ENCODE measurements at regions not wholly inside any gene's neighbourhood (a gene's known extent, or its start where the extent isn't known, plus 50 kb on each side); places are given as distances from the start of the nearest gene placed in this dataset.
"Not testable (repeated sequence)": the region's sequence is repeated elsewhere in the genome, so short reads cannot be mapped to it uniquely, and the experiment has no call there.

DNA sequence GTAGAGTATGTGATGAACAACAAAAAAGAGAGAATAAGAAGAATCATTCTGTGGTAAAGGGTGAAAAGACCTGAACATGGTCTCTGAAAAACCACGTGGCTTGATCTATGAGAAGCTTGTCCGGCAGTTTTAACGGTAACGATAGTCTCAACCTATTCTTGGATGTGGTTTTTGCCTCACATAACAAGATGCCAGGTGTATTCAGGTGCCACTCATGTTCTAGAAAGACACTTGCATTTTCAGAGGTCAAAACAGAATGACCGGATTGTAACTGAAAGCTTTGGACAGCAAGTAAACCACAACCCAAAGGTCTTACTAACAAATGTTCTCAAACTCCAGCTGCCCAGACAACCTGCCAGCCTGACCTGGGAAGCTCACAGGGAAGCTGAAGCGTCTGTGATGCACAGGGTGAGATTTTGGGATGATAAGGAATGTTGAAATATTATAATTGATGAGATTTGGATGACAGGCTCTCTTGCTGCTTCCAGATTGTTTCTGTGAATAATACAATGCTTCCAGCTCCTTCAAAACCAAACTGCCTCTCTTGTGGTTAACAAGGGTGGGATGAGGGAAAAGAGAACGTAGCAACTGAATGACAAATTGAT is 137.4 kb upstream of the GRB10 start:
- DNase-seq (ENCODE audit: low spot score) = no peak

- no peak for DNase-seq (ENCODE audit: low spot score)
These were observed 132.9 kb upstream of the GRB10 start for GRCh38 chr7:50915621-50916020.

DNA sequence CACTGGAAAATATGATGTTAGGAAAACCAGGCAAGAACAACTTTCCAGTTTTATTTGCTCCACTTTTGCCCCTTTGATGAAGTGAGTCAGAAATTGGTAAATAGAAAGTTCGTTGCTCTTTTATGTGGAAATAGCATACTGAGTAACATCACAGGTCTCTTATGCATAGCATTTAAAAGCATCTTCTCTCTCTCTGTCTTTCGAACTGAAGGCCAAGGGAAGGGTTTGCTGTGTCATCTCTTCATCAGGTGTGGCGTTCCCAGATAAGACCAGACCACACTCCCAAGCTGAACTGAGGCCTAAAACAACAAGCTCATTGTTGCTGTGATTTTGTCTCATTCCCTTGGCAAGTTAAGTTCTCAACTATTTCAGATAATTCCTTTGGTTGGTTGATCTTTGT is 131.8 kb upstream of the GRB10 start:
- DNase-seq (ENCODE audit: low spot score) = no peak

- DNase-seq (ENCODE audit: low spot score) = no peak
These were observed 126.1 kb upstream of the GRB10 start for GRCh38 chr7:50908628-50909290.

- DNase-seq (ENCODE audit: low spot score) = not testable (repeated sequence)
These were observed 116.1 kb upstream of the GRB10 start for GRCh38 chr7:50898604-50899477.

DNA sequence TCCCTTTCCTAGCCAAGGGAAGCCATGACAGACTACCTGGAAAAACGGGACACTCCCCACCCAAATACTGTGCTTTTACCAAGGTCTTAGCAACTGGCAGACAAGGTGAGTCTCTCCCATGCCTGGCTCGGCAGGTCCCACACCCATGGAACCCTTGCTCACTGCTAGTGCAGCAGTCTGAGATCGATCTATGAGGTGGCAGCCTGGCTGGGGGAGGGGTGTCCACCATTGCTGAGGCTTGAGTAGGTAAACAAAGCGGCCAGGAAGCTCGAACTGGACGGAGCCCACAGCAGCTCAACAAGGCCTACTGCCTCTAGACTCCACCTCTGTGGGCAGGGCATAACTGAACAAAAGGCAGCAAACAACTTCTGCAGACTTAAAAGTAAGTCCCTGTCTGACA is 104.4 kb upstream of the GRB10 start:
- not testable (repeated sequence) for DNase-seq (ENCODE audit: low spot score)

DNA sequence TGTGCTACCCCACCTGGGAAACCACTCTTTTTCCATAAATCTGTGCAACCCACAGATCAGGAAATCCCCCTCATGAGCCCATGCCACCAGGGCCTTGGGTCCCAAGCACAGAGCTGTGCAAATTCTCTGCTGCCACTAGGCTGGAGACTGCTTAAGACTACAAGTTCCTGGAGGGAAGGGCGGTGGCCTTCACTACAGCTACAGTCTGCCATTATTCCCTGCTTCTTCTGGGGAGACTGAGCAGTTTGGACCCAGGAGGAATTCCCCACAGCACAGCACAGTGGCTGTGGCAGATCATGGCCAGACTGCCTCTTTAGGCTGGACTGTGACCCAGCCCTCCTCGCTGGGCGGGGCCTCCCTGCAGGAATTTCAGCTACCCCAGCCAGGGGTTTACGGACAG is 89.7 kb upstream of the GRB10 start:
- DNase-seq (ENCODE audit: low spot score) = no peak

GRCh38 chr7:50869108-50869725 is 86.5 kb upstream of the GRB10 start:
- DNase-seq (ENCODE audit: low spot score) = peak; percentile 83

DNA sequence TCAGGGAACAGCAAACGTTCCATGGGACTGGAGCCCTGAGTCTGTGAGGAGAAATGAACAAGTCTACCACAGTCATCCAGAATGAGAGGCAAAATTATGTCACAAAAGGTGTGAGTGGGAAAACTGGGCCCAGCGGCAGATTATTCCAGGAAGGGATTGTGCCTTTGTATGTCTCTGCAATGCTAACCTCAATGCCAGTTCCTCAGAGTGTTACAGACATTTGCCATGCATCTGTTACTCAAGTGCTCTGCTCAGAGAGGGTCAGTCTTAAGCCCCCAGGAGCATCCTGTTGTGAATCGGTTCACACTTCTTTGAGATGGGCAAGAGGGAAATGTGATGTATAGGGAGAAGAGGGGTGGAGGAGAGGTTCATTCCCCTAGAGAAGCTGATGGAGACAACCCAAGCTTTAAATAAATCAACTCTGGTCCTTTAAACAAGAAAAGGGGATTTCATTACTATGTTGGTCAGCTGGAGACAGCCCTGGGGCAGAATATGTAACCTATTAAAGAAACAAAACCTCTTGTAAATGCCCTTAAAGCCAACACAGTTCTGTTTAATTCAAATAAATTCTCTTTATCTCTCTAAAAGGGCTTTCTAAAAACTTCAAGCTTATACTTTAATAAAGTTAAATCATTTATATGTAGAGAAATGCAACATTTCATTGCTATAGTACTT is 85.9 kb upstream of the GRB10 start:
- DNase-seq (ENCODE audit: low spot score) = no peak

DNA sequence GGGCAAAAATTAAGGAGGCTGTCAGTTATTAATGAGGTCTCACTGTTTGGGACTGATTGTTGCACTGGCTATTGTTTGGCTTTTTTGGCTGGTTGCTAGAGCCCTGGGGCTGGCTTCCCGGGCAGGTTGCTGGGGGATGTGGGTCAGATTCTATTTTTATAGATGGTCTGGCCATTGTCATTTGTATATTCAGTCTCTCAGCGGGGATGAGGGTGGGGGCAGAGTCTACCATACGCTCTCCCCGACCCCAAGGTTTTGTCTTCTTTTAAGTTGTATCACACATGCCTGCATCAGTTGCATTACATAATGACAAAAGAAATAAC is 84.3 kb upstream of the GRB10 start:
- DNase-seq (ENCODE audit: low spot score) = no peak

GRCh38 chr7:50866343-50867033 is 83.8 kb upstream of the GRB10 start:
- DNase-seq (ENCODE audit: low spot score) = no peak

DNA sequence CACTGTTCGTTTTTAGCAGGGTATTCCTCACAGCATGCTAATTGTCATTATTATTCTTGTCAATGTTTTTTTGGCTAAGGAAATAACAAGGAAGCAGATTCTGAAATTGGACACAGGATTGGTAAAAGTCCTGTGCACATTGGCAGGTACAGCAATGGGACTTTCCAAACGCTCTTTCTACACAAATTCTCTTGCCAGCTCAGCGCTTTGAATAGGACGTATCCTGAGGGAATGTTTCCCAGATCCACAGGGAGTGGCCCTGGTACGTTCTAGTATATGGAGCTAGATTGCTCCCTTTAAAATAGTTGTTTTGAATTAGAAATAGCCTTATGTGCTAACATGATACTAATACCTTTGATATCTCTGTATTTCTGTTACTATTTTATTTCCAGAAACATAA is 82.8 kb upstream of the GRB10 start:
- no peak for DNase-seq (ENCODE audit: low spot score)

DNA sequence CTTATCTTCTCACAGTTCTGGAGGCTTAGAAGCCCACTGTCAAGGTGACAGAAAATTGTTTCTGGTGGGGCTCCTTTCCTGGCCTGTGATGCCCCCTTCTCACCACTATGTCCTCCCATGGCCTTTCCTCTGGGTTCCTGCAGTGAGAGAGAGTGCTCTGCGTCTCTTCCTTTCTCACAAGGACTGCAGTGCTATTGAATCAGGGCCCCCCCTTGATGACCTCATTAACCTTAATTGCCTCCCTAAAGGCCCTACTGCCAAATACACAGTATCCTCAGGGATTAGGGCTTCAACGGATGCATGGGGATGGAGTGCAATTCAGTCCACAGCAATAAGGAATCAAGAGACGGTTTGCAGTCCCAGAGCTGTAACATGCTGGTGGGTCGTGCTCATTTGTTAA is 82.0 kb upstream of the GRB10 start:
- no peak for DNase-seq (ENCODE audit: low spot score)

GRCh38 chr7:50863053-50863452 is 80.4 kb upstream of the GRB10 start:
- no peak for DNase-seq (ENCODE audit: low spot score)

GRCh38 chr7:50862302-50862701 is 79.6 kb upstream of the GRB10 start:
- DNase-seq (ENCODE audit: low spot score) = no peak

DNA sequence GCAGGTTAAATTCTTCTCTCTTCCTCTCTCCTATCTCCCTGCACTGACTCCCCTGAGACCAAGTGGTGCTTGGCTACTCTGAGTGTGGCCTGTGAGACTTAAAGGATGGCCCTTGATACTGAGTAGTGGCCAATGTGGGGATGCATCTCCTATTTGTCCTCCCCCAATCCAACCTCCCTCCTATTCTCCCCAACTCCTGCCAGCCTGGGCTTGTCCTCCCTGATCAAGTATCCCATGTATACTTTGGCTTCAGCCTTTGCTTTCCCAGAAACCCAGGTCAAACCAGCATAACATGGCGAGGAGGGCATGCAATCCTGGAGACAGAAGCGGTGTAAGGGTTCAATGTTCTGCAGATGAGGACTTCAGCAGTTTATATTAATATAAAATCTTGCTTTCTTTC is 77.9 kb upstream of the GRB10 start:
- no peak for DNase-seq (ENCODE audit: low spot score)

- no peak for DNase-seq (ENCODE audit: low spot score)
These were observed 77.5 kb upstream of the GRB10 start for GRCh38 chr7:50860174-50860573.

DNA sequence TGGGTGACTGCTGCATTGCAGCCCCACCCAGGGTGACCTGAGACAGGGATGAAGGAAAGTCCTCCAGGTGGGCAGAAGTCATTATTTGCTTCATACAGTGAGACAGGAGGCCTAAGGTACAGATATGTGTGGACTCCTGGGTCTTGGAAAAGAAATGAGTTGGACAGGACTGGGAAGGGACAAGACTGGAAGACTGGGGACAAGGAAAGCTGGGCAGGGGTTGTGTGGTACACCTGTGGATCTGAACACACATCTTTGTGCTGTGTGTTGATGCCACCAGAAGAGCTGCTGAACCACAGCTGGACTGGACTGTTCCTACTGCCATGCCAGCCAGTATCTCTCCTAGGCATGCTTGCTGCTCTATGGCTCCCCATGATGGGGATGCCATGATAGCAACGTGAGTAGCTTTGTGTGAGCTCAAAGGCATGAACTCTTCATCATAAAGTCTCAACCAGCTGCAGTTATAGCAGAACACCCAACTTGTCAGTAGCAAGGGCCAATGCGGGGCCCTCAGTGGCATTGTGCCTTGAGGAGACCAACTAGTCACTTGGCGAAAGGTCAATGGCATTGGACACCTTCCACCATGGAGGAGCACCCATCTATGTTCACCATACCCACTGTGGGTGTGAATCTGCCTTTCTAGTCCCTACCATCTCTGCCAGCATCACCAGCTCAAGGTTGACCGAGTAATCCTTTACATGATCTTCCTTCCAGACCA is 76.0 kb upstream of the GRB10 start:
- no peak for DNase-seq (ENCODE audit: low spot score)

DNA sequence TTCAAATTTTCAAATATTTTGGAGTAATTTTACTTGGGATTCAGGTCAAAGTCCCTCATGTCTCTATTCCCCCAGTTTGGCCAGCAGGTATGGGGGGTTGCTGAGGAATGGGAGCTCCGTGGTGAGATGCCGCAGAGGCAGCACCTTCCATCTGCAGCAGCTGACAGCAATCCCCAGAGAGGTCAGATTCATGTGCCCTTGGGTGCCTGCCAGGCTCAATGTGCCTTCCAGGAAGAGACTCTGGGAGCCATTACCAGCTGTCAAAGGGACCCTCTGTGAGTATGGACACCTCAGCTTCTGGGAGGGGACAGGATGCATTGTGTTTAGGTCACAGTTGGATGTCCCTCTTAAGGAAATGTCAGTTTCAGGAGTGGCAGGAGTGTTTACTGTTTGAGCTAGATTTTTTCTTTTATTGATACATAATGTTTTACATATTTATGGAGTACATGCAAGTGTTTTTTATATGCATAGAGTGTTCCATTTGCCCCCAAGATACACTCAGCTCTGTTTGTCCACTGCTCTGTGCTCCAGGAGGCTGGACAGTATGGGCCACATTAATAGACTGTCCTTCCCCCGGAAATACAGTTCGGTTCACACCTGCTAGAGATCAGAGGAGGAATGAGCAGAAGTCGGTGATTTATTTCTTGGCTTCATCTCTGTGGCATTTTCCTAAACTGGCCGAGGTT is 75.3 kb upstream of the GRB10 start:
- no peak for DNase-seq (ENCODE audit: low spot score)

GRCh38 chr7:50856806-50857205 is 74.1 kb upstream of the GRB10 start:
- peak; percentile 50 for DNase-seq (ENCODE audit: low spot score)
